ENCODE measurements at regions not wholly inside any gene's neighbourhood (a gene's known extent, or its start where the extent isn't known, plus 50 kb on each side); places are given as distances from the start of the nearest gene placed in this dataset.

- Histone ChIP-seq H3K27ac (ENCODE audit: extremely low read length, insufficient read depth, low read length) (no peak overlapping the region), H3K4me3 (replicated peaks in 1 of 3; ENCODE audit: insufficient read depth in 1 of 3, low read depth in 2 of 3, low read length in 3 of 3) (no peak overlapping the region), H3K27me3 (ENCODE audit: control insufficient read depth in 1 of 2, insufficient read depth in 2 of 2, low read length in 2 of 2) (no peaks in the 10 kb centered on the region), H3K9ac (ENCODE audit: insufficient read depth, low read depth, low read length) (no peak overlapping the region), H2AFZ (ENCODE audit: low read length) (no peak overlapping the region), H4K20me1 (ENCODE audit: insufficient read depth, low read length) (no peaks in the 10 kb centered on the region), H3K36me3 (replicated peaks in 1 of 2; ENCODE audit: control insufficient read depth in 1 of 2, insufficient read depth in 2 of 2, low read length in 2 of 2) (no peaks in the 10 kb centered on the region), H3K9me3 (ENCODE audit: low read length) (peaks cover 31% of the 10 kb centered on the region), H3K4me1 (ENCODE audit: insufficient read depth, low read length) (no peaks in the 10 kb centered on the region), H3K4me2 (ENCODE audit: low read depth, low read length) (no peak overlapping the region), H3K79me2 (ENCODE audit: insufficient read depth, low read length) (no peaks in the 10 kb centered on the region)
- DNase-seq (ENCODE audit: low spot score) = no peak
- intact Hi-C loops (cut with micrococcal nuclease; ENCODE audit: unreplicated experiment) = no loop called here
- CTCF ChIA-PET (ENCODE audit: low intra/inter-chr PET ratio, low total read pairs) = no interaction called here
- no peak for FAIRE-seq
- 8% methylated on average over 4 of the region's 4 CpGs for WGBS (ENCODE audit: low lambda C conversion rate)
- ATAC-seq = no peak
- POLR2A ChIA-PET = no interaction called here
- BruUV-seq (replicated peaks) = no TSS peak
- in situ Hi-C loops (cut with HindIII; ENCODE audit: extremely low pct_ligation_motif_present, low pct_unique_long_range_greater_than_20kb) = no loop called here
- TF ChIP-seq UBTF (CRISPR knock-in tag; IDR thresholded peaks at IDR 0.05) (no peak), PRPF4 (IDR thresholded peaks at IDR 0.05; ENCODE audit: low read depth, low read length, poor library complexity, severe bottlenecking) (no peak), CAMTA2 (CRISPR knock-in tag; IDR thresholded peaks at IDR 0.05; ENCODE audit: borderline replicate concordance) (no peak), SMAD9 (CRISPR knock-in tag; IDR thresholded peaks at IDR 0.05) (no peak), ZBTB38 (CRISPR knock-in tag; IDR thresholded peaks at IDR 0.05) (no peak), ZSCAN20 (CRISPR knock-in tag; IDR thresholded peaks at IDR 0.05; ENCODE audit: borderline replicate concordance) (no peak), ZNF205 (CRISPR knock-in tag; IDR thresholded peaks at IDR 0.05) (no peak), POLR2AphosphoS5 (IDR thresholded peaks at IDR 0.05; ENCODE audit: low read depth, low read length) (no peak), ZBTB40 (IDR thresholded peaks at IDR 0.05) (no peak), ZBTB40 (CRISPR knock-in tag; IDR thresholded peaks at IDR 0.05) (no peak), JARID2 (CRISPR knock-in tag; IDR thresholded peaks at IDR 0.05; ENCODE audit: insufficient replicate concordance) (no peak), ZBTB26 (CRISPR knock-in tag; IDR thresholded peaks at IDR 0.05; ENCODE audit: borderline replicate concordance) (no peak)
Measured at GRCh38 chr16:65272699-65273414, 151.0 kb upstream of the CDH11 start.
